CD4-positive, alpha-beta T cell (primary cell): ENCODE measurements at regions not wholly inside any gene's neighbourhood (a gene's known extent, or its start where the extent isn't known, plus 50 kb on each side); places are given as distances from the start of the nearest gene placed in this dataset.

ENCODE experiments used
- ATAC-seq: fragments of 200-7000 bp; cut with Tn5 transposase; one replicate; pipeline ENCODE4 v1.10.0; 2022; ENCODE audit warnings: mild to moderate bottlenecking; ENCODE audit not compliant: poor library complexity
- CTCF ChIA-PET: fragments of 350-600 bp; sonication (Branson Sonifier 250); formaldehyde crosslinking; loops from one replicate; lab custom pipeline; 2021; ENCODE audit warnings: antibody characterized with exemption, inconsistent platforms; lab: Charles Lee
- POLR2A ChIA-PET: fragments of 350-600 bp; sonication (Branson Sonifier 250); formaldehyde crosslinking; loops from one replicate; lab custom pipeline; 2021; ENCODE audit warnings: antibody characterized with exemption, inconsistent platforms; lab: Charles Lee
- DNase-seq, 14 experiments: peaks; one replicate each; pipeline ENCODE4 v3.0.0-alpha.2; 2013 to 2020; ENCODE audit warnings: mixed read lengths in 2 of 14
- H3K27ac ChIP-seq, 2 donors: one replicate each; pipeline versions ENCODE4 v1.5.1 to v1.7.0; 2013; ENCODE audit warnings: low read length in 2 of 2, low read depth in 1 of 2, mild to moderate bottlenecking in 1 of 2
- H3K27me3 ChIP-seq, 2 experiments: 1 replicate in 1 of 2; 2 replicates in 1 of 2; pipeline versions ENCODE4 v1.6.1 to v1.7.0; 2013; ENCODE audit warnings: low read length in 2 of 2, control low read depth in 1 of 2, mild to moderate bottlenecking in 1 of 2, moderate library complexity in 1 of 2; ENCODE audit not compliant: insufficient read depth in 2 of 2, control insufficient read depth in 1 of 2
- H3K36me3 ChIP-seq: one replicate; pipeline ENCODE4 v1.6.1; 2013; ENCODE audit warnings: low read length, control low read depth; ENCODE audit not compliant: insufficient read depth
- H3K4me1 ChIP-seq: one replicate; pipeline ENCODE4 v1.6.1; 2013; ENCODE audit warnings: low read length, control low read depth; ENCODE audit not compliant: insufficient read depth
- H3K4me3 ChIP-seq: one replicate; pipeline ENCODE4 v1.5.1; 2013; ENCODE audit warnings: mild to moderate bottlenecking, low read length, moderate library complexity
- H3K9me3 ChIP-seq, 2 experiments: 1 replicate in 1 of 2; 2 replicates in 1 of 2; pipeline versions ENCODE4 v1.6.1 to v1.7.0; 2013; ENCODE audit warnings: low read length in 2 of 2, mild to moderate bottlenecking in 2 of 2, control low read depth in 1 of 2, moderate library complexity in 1 of 2; ENCODE audit not compliant: control insufficient read depth in 1 of 2, insufficient read depth in 1 of 2
- H3K27ac Mint-ChIP-seq: one replicate; pipeline ENCODE4 v1.8.0; 2020; ENCODE audit warnings: mixed read lengths
- H3K27me3 Mint-ChIP-seq: one replicate; pipeline ENCODE4 v1.8.0; 2021; ENCODE audit warnings: mixed read lengths
- H3K36me3 Mint-ChIP-seq: one replicate; pipeline ENCODE4 v1.8.0; 2021; ENCODE audit warnings: low read depth, mixed read lengths
- H3K4me1 Mint-ChIP-seq: one replicate; pipeline ENCODE4 v1.8.0; 2021; ENCODE audit warnings: low read depth, mixed read lengths
- H3K4me3 Mint-ChIP-seq: one replicate; pipeline ENCODE4 v1.8.0; 2020; ENCODE audit warnings: mild to moderate bottlenecking, mixed read lengths
- H3K9me3 Mint-ChIP-seq: one replicate; pipeline ENCODE4 v1.8.0; 2020; ENCODE audit warnings: mixed read lengths
- CTCF ChIP-seq: fragments of 200-600 bp; IDR thresholded peaks from one replicate; pipeline ENCODE4 v1.8.0; 2022; ENCODE audit warnings: antibody characterized with exemption, mild to moderate bottlenecking
- intact Hi-C, 2 experiments: fragments of 100-400 bp; cut with DNase I in 1 of 2; cut with micrococcal nuclease in 1 of 2; formaldehyde crosslinking; loops; one replicate each; pipeline versions ENCODE4 v1.15.1 to v1.9.0; 2023 to 2025; cut with DNase I, micrococcal nuclease

GRCh38 chr15:81981908-81982307, 63.9 kb downstream of the MEX3B start:
- intact Hi-C loops: no loop called here
- no peak for ATAC-seq
- H3K27ac ChIP-seq: no peak overlapping the region
- peaks cover 0 to 5% of the 10 kb centered on the region in 2 experiments for H3K9me3 ChIP-seq
- H3K4me3 ChIP-seq: no peak overlapping the region
- CTCF ChIA-PET: no interaction called here
- H3K27ac Mint-ChIP-seq: no peak overlapping the region
- POLR2A ChIA-PET: no interaction called here
- no peaks in the 10 kb centered on the region for H3K27me3 ChIP-seq
- H3K36me3 Mint-ChIP-seq: no peaks in the 10 kb centered on the region
- no peaks in the 10 kb centered on the region for H3K36me3 ChIP-seq
- no peak for DNase-seq
- no peak for TF ChIP-seq CTCF
- no peaks in the 10 kb centered on the region for H3K27me3 Mint-ChIP-seq
- H3K4me1 ChIP-seq: no peaks in the 10 kb centered on the region
- no peak overlapping the region for H3K4me3 Mint-ChIP-seq
- peaks cover 5% of the 10 kb centered on the region for H3K9me3 Mint-ChIP-seq
- H3K4me1 Mint-ChIP-seq: no peaks in the 10 kb centered on the region

DNA sequence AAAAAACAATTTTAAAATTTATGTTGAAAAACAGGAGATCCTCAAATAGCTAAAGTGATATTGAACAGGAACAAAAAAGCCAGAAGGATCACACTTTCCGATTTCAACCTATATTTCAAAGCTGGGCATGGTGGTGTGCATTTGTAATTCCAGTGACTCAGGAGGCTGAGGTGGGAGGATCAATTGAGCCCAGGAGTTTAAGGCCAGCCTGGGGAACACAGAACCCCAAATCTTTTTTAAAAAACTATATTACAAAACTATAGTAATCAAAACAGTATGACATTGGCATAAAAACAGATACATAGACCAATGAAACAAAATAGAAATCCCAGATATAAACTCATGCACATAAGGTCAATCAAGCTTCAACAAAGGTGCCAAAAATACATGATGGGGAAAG, 68.4 kb downstream of the MEX3B start:
- Histone ChIP-seq H3K36me3 (no peaks in the 10 kb centered on the region), H3K27me3 (no peaks in the 10 kb centered on the region), H3K4me3 (no peak overlapping the region), H3K4me1 (no peaks in the 10 kb centered on the region), H3K27ac (no peak overlapping the region), H3K9me3 (peaks cover 5% of the 10 kb centered on the region in 2 experiments)
- no peak for DNase-seq
- Mint-ChIP-seq H3K9me3 (peaks cover 14% of the 10 kb centered on the region), H3K27me3 (no peaks in the 10 kb centered on the region), H3K27ac (no peak overlapping the region), H3K4me3 (no peak overlapping the region), H3K4me1 (no peaks in the 10 kb centered on the region), H3K36me3 (no peaks in the 10 kb centered on the region)
- intact Hi-C loops: no loop called here
- ATAC-seq: no peak
- ChIA-PET CTCF (no interaction called here), POLR2A (no interaction called here)
- no peak for TF ChIP-seq CTCF

DNA sequence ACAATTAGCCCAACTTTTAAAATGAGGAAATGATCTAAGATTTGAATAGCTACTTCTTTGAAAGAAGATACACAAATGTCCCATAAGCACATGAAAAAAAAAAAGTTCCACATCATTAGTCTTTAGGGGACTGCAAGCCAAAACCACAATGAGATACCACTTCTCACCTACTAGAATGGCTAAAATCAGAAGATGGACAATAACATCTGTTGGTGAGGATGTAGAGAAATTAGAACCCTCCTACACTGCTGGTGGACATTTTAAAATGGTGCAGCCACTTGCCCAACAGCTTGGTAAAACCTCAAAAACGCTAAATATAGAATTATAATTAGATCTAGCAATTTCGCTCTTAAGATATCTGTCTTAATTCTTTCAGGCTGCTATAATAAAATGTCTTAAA, 77.1 kb downstream of the MEX3B start:
- H3K36me3 ChIP-seq: no peaks in the 10 kb centered on the region
- no peaks in the 10 kb centered on the region for H3K27me3 Mint-ChIP-seq
- no peak for ATAC-seq
- intact Hi-C loops: no loop called here
- H3K27ac ChIP-seq: no peak overlapping the region
- ChIA-PET CTCF (no interaction called here), POLR2A (no interaction called here)
- peaks cover 8% of the 10 kb centered on the region for H3K9me3 Mint-ChIP-seq
- no peaks in the 10 kb centered on the region for H3K27me3 ChIP-seq
- no peaks in the 10 kb centered on the region for H3K36me3 Mint-ChIP-seq
- TF ChIP-seq CTCF: no peak
- H3K4me1 Mint-ChIP-seq: no peaks in the 10 kb centered on the region
- H3K4me3 ChIP-seq: no peak overlapping the region
- DNase-seq: no peak
- H3K4me1 ChIP-seq: no peaks in the 10 kb centered on the region
- peaks cover 0 to 15% of the 10 kb centered on the region in 2 experiments for H3K9me3 ChIP-seq
- H3K4me3 Mint-ChIP-seq: no peak overlapping the region
- H3K27ac Mint-ChIP-seq: no peak overlapping the region
